GM18868 (cell line): ENCODE measurements at regions not wholly inside any gene's neighbourhood (a gene's known extent, or its start where the extent isn't known, plus 50 kb on each side); places are given as distances from the start of the nearest gene placed in this dataset.
"Not testable (repeated sequence)": the region's sequence is repeated elsewhere in the genome, so short reads cannot be mapped to it uniquely, and the experiment has no call there.

ENCODE experiments used
- ATAC-seq: cut with Tn5 transposase; IDR thresholded peaks from one replicate; pipeline ENCODE4 v1.9.1; 2021; ENCODE audit warnings: mild to moderate bottlenecking, moderate library complexity; ENCODE audit not compliant: unreplicated experiment

DNA sequence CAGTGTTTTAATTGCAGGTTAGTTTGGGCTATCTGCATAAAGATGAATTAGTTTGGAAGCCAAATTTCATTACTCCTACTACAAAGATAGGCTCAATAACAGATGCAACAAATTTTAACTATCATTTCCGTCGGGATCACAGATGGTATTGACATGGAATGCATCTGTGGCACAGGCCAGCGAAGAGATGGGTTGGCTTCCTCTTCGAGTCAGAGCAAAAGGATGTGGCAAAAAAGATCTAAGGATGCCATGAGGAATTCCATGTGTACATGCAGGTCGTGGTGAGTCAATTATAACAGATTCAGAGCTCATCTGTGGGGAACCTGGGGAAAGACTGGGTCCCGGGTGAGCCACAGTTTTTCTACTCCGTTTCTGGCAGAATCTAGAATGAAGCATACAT lies 83.0 kb upstream of the CITED2 start:
- ATAC-seq, result no peak

DNA sequence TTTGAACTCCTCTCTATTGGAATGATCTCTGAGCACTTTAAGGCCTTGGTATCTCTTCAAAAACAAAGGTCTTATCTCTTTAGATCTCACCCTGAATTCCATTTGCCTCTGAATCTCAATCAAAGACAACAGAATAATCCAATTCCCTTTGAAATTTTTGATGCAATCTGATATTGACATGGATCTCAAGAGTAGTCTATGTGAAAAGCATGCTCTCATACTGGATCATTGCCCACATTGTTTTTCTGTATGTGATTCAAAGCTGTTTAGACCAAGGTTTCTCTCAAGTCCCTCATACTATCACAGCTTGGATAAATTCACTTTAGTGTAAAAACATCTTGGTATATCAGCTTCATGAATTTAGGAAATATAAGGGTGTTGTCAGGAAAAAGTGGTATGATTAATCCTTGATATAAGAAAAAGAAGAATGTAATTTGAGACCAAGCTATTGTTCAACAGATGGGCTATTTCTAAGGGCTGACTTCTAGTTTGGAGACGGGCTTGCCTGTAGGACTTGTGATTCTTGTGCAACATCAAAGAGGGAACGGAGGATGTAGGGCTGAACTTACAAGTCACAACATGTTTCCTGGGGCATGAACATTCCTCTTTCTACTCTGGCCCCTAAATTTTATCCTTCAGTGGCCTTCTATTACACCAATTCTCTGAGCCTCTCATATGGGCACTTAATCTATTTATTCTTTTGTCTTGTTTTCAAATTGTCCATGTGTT lies 77.9 kb upstream of the CITED2 start:
- no peak for ATAC-seq

DNA sequence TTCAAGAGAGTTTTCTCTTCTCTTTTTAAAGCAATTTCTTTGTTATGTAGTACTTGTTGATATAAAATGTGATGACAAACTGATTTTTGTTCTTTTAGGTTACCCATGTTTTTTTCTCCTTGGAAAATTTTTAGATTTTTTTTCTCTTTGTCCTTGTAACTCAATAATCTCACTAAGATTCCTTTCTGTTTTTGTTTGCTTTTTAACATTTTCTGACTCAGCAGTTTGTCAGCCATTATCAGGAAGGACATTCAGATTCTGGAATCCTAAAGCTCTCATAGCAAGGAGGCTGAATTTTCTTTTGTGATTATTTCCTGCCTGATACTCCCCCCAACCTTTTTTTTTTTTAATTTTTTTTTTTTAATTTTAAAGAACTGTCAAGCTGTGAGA lies 75.2 kb upstream of the CITED2 start:
- no peak for ATAC-seq

DNA sequence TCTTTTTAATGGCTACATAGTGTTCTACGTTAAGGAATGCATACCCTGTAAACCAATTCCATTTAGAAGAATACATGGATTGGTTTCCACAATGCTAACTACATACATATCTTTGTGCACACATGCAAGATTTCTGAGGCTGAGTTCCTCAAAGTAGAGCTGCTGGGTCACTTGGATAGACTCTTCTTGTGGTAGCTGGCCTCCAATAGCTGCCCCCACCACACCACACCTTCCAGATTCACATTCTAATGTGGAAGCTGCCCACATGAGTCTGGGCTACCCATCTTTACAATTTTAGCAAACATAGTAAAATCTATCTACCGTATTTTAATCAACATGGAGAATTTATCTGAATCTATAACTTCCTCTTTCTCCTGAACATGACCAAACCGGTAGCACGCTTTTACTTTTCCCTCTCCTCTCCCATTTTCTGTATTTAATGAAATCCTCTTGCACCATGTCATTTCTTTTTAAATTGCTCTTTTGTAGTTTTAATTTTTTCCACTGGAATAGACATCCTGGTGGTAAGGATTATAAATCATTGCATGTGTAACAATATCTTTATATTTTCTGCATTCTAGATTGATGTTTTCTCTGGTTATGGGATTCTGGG lies 74.7 kb upstream of the CITED2 start:
- ATAC-seq, result no peak

DNA sequence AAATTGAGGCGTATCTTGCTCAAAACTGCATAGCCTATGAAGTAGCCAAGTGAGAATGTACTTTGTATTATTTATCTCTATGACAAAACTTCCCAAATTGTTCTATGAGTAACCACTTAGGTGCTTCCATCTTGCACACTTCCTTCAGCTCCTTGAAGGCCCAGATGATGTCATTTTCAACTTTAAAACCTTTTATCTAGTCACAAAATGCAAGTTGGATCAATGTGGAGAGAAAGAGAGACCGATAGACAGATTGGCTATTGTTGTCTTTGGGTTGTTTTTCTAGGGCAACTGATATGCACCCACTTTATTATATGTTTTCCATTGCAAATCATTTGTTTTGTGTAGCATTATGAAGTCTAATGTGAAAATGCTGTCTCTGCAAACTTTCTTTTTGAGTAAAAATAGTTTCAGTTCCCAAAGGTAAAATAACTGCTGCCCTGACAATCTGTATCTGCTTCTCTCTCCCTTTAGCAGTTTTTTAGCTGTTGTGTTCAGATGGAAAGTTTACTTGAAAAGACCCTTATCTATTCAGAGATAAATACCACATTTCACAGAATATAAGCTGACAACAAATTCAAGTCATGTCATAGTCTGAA lies 73.7 kb upstream of the CITED2 start:
- peak; percentile 88 for ATAC-seq

DNA sequence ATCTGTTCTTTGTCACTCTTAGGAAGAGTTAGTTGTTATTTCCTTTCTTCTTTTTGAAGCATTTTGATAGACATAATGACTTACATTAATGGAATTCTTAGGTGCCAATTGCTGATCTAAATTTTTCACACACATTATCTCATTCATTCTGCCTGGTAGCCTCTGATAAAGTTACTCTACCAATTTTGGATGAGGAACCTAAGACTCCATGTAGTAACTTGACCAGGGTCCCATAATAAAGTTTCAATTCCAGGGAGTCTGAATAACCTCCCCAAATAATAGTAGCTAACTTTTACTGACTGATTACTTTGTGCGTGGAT lies 73.2 kb upstream of the CITED2 start:
- no peak for ATAC-seq

DNA sequence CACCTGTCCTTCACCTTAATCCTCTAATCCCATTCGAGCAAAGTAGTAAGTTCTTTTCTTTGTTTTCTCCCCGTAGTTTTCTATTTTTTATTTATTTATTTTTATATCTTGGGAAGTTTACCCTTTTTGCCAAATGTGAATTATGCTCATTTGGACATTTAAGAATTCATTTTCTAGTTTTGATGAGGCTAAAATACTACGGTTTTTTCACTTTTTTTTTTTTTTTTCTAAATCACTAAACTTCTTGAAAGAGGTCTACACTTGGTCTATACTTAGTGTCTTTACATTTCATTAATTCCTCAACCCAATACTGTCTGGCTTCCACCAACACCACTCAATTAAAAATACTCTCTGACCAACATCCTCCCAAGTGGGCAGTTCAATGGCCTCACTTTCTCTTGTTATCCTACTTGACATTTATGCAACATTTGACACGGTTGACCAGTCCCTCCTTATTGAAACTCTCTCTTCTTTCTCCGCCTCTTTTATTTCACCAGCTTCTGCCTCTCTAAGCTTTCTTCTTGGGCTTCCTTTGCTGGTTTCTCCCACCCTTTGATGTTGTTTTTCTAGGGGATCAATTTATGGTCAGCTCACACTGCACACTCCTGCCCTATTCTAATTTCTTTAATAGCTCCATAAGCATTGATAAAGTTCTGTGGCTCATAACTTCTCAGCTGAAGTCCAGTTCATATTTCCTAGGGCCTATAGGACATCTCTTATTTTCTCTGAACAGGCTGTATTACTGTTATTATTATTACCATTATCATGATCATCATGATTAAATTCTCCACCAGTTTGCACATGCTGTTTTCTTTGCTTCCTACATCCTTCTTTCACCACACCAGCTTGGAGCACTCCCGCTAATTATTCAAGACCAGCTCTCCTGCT lies 72.6 kb upstream of the CITED2 start:
- ATAC-seq, result no peak

DNA sequence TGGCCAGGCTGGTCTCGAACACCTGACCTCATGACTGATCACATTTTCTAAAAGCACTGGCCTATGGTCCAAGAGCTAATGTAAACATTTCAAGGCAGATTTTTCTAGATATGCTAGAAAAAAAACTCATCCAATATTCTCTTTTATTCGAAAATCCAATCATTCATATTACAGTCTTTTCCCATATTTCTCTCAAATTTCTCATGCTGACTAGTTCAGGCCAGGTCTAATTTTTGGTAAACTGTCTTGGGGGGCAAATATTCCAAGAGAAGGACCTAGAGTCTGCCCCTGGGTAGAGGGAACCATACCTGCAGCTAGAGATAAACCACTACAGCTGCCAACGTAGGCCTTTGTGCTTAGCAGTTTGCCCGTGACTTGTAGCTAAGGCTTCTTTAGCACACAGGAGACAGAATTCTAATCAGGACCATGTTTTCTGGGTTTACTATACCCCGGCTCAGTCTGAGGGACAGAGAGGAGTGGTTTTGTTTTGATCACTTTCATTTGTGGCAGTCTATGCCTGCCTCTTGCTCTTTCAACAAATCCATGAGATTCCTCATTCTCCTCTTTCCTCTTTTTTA lies 71.8 kb upstream of the CITED2 start:
- no peak for ATAC-seq

DNA sequence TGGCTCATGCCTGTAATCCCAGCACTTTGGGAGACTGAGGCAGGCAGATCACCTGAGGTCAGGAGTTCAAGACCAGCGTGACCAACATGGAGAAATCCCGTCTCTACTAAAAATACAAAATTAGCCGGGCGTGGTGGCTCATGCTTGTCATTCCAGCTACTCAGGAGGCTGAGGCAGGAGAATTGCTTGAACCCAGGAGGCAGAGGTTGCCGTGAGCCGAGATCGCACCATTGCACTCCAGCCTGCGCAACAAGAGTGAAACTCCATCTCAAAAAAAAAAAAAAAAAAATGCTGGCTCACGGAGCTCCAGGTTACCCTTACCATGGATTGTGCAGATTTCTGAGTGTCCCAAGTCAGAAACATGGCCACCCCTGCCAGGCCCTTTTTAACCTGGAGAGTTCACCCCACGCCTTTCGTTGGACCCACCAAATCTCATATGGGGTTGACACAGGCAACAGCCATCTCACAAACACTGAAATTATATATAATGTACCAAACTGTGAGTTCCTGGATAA lies 69.9 kb upstream of the CITED2 start:
- not testable (repeated sequence) for ATAC-seq

DNA sequence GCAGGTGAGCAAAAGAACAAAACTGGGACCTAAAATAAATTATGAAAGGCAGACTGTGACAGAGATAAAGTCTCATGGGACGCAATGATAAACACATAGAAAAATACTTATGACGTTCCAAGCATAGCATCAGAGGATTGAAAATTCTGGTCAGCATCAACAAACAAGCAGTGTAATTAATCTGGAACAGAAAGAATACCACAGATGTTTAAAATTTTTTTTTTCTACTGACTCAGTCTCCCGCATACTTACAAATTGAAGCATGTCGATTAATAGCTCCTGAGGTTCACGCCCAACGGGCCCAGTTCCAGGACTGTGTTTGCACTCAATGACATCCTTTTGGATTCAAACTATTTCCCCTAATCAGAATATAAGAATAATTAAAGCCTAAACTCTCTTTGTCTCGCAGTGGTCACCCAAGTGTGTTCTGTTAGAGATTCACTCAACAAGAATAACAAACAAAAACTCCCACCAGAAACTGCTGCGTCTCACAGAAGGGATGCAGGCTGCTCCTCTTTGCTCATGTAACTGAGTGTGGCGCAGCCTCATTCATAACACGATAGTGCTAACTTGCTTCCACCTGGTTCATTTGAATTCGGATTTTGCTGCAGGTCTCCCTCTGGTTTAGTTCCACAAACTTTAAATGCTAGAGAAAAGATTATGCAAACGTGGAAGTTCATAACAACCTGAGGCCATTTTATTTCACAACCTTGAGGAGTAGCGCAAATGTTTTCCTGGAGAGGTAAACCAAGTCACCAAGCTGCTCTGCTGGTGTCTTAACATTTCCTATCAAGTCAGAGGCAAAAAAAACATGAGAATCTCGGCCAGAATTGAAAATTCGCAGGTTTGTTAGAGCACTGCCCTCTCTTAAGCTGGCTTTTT lies 69.0 kb upstream of the CITED2 start:
- no peak for ATAC-seq

DNA sequence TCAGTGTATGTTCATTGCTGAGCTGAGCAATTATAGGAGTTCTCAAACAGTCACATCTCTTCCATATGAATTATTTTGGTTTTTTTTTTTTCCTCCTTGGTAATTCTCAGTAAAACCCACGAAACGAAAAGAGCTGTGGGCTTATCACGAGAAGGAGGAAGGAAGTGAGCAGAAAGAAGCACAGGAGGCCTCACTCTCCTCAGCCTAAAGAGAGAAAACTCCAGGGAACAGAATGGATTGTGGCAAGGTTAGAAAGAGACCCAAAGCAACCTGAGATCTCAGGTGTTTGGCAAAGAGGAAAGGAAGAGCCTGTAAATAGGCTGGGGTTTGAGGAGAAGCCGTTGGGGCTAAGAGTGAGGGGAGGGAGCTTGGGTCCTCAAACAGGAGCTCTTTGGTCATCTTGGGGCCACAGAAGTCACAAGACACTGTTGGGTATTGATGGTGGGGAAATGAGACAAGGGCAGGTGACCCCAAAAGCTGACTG lies 67.8 kb upstream of the CITED2 start:
- ATAC-seq, result no peak

DNA sequence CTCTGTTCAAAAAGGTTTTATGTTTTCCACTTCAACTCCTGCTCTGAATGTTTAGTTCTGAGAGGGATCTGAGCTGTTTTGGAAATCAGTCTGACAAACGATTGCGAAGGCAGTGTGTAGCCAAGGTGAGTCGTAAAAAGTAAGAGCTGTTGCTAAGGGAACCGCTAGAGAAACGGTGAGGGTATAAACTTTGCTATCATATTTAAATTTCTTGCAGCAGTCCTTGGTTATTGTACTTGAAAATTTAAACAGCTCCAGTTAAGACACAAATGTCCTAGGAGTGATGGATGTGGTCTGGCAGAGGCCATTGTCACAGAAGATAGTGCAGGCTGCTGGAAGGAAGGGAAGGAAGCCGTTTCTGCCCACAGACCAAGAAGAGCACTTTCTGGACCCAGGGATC lies 64.9 kb upstream of the CITED2 start:
- no peak for ATAC-seq

DNA sequence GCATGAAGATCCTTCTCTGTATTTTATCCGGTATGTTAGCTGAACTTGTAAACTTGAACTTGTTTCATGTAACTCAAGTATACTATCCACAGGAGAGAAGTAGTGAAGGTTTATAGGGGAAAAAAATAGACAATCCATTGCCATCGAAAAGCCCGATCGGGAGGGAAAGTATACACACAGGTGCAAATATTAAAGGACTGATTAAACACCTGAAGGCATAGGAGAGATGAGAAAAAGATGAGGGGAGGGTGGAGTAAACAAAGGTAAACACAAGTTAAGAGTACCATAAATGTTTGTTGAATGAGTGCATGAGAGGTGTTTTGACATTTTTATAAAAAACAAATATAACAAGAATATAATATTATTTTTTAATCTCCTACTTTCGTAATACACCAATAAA lies 64.3 kb upstream of the CITED2 start:
- no peak for ATAC-seq

DNA sequence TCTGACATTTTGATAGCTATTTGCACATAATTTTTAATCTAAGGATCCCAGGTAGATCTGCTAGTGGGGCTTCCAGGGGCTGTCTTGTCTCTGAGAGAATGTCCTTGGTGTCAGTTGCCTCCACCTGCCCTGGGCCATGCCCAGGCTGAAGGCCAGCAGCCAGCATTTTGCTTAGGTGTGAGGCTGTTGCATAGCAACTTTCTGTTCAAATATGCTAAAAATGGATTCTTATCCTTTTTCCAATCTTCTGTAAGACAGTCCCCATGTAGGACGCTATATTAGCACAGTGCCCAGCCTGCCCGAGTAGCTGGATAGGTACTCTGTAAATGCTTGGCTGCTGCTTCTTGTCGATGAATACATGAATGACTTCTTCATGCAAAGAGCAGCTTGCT lies 62.5 kb upstream of the CITED2 start:
- no peak for ATAC-seq

DNA sequence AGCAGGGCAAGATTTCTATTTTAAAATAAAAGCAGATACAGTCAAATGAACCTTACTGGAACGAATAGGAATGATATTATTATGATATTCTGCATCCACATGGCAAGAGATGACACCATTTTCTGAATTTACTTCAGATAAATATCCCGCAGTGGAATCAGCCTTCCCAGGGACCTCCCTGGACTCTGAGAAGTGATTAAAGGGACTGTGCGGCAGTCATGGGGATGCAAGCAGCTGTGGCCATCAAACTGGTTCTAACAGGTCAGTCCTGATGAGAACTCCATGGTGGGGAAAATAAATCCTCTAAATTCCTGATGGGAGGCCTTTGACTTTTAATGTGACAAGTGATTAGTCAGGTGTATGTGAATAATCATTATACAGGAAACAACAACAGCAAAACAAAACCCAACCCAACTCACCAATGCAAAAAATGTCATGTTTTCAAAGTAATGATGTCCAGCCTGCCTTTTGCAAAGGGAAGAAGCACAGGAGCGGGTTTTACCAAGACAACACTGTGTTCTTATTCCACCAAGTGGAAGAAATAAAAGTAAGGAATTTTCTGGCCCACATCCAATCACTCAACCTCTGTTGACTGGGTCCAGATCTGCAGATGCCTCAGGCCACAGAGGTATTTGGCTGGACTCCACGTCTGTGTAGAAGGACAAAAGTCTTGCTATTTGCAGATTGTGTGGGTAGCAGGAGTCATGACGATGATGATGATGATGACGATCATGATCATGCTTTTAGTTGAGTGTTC lies 61.9 kb upstream of the CITED2 start:
- no peak for ATAC-seq

DNA sequence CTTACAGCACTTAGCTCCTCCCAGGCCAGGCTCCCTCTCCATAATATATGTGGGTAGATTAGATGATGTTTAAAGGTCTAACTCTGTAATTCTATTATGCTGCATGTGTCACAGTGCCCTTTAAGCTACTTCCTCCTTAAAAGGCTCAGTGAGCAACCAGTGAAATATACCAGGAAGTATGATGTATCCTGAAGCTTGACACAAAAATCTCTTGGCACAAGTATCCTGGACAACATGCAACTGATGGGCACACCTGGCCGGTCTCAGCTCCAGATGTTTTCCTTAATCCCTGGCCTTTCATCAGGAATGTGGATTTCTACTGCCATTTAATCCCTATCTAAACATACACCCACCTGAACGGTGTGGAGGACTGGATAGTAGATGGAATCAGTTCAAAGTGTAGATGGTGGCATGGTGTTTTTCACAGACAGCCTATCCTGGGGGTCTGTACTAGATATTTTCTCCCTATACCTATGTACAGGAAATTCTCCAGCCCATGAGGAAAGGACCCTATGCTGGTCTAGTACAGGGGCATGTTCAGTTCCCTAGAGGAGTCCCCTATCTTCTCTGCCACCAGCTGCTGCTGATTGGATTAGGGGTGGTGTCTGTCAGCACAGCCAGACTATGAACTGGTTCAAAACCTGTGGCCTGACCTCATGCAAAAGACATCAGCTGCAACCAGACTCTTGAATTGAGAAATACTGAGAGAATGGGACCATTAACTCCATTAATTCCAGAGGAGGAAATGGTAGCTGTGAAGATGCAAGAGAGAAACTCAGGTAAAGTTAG lies 59.4 kb upstream of the CITED2 start:
- no peak for ATAC-seq

DNA sequence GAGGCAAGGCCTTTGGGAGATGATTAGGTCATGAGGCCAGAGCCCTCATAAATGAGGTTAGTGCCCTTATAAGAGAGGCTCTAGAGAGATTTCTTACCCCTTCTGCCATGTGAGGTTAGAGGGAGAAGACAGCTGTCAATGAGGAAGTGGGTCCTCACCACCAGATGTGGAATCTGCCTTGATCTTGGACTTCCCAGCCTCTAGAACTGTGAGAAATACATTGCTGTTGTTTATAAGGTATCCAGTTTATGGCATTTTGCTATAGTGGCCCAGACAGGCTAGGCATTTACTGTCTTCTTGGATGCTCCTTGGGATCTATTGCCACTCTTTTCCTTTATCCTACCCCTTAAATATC lies 57.1 kb upstream of the CITED2 start:
- no peak for ATAC-seq

DNA sequence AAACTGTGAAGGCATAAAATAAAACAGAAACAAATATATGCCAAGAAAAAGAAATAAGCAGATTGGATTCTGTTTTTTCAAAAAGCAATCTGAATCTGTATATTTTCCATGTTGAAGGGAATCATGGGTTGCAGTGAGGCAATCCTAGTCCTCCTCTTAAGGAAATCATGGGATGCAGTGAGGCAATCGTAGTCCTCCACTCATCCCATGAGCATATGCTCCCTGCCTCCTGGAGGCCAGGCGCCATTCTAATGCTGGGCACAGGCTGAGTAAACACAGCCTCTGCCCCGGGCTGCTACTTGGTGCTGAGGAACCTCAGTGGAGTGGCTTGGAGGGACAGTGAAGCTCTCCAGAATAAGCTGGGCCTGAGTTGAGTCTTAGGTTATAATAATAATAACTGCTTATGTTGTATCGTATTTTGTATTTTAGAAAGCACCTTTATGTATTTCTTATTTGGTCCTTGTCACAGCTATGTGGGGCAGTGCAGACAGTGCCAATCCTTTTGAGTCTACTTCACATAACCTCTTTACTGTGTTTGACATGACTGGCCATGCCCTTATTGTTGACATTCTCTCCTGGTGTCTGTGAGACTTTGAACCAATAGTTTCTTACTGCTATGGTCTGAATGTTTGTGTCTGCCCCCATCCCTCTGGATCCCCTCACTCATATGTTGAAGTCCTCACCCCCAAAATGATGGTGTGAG lies 56.6 kb upstream of the CITED2 start:
- no peak for ATAC-seq
